ENCODE measurements at regions not wholly inside any gene's neighbourhood (a gene's known extent, or its start where the extent isn't known, plus 50 kb on each side); places are given as distances from the start of the nearest gene placed in this dataset.

GRCh38 chr3:153442799-153443487, 280.9 kb downstream of the RAP2B start:
- no TSS peak for BruUV-seq (replicated peaks)
- no peak overlapping the region for H3K9ac ChIP-seq (replicated peaks; ENCODE audit: extremely low read depth, insufficient read depth, low read length)
- no peaks in the 10 kb centered on the region for H3K4me1 ChIP-seq (ENCODE audit: control insufficient read depth, extremely low read depth, insufficient read depth, low read length)
- no peak overlapping the region for H2AFZ ChIP-seq (ENCODE audit: low read depth, low read length)
- ChIA-PET POLR2A (no interaction called here), CTCF (interaction anchor here (1.2 to 2.7 kb wide), 4 partner anchors 9 to 326 kb away, joined by 3 to 10 read pairs (median 4); no protein-coding TSS in a partner anchor)
- H3K27ac ChIP-seq (ENCODE audit: insufficient read depth, low read depth, low read length): no peak overlapping the region
- H3K27me3 ChIP-seq (ENCODE audit: control insufficient read depth in 2 of 2, insufficient read depth in 2 of 2, low read length in 2 of 2): no peaks in the 10 kb centered on the region
- DNase-seq (ENCODE audit: low read depth, low spot score): no peak
- no peaks in the 10 kb centered on the region for H3K36me3 ChIP-seq (ENCODE audit: control insufficient read depth in 2 of 2, extremely low read depth in 1 of 2, insufficient read depth in 2 of 2, low read length in 2 of 2)
- no peaks in the 10 kb centered on the region for H4K20me1 ChIP-seq (replicated peaks; ENCODE audit: control insufficient read depth, extremely low read depth, insufficient read depth, low read length)
- H3K9me1 ChIP-seq (replicated peaks; ENCODE audit: control insufficient read depth, extremely low read depth, insufficient read depth, low read length): no peaks in the 10 kb centered on the region
- dilution Hi-C loops (cut with MboI; ENCODE audit: extremely low pct_ligation_motif_present, low sequenced_read_pairs) (no loop called here), intact Hi-C loops (cut with micrococcal nuclease) (no loop called here)
- TF ChIP-seq GATA2 (IDR thresholded peaks at IDR 0.05; ENCODE audit: insufficient read depth, insufficient read length, low read depth, low read length): no peak
- TF ChIP-seq POLR2AphosphoS5 (IDR thresholded peaks at IDR 0.05; ENCODE audit: insufficient read depth, low read depth, low read length): no peak
- TF ChIP-seq MAX (IDR thresholded peaks at IDR 0.05; ENCODE audit: insufficient read depth, insufficient read length): no peak
- no peak for TF ChIP-seq MYC (IDR thresholded peaks at IDR 0.05; ENCODE audit: low read depth, low read length)
- no peak for TF ChIP-seq EZH2 (IDR thresholded peaks at IDR 0.05; ENCODE audit: borderline replicate concordance, low read depth, low read length, severe bottlenecking)
- no peak for TF ChIP-seq JUN (IDR thresholded peaks at IDR 0.05; ENCODE audit: borderline replicate concordance, insufficient read depth, insufficient read length, low read depth)
- no peak for TF ChIP-seq FOS (IDR thresholded peaks at IDR 0.05; ENCODE audit: borderline replicate concordance, insufficient read depth, low read length)
- TF ChIP-seq POLR2A (IDR thresholded peaks at IDR 0.05; ENCODE audit: low read depth, low read length): no peak
- TF ChIP-seq, protein P1, sequence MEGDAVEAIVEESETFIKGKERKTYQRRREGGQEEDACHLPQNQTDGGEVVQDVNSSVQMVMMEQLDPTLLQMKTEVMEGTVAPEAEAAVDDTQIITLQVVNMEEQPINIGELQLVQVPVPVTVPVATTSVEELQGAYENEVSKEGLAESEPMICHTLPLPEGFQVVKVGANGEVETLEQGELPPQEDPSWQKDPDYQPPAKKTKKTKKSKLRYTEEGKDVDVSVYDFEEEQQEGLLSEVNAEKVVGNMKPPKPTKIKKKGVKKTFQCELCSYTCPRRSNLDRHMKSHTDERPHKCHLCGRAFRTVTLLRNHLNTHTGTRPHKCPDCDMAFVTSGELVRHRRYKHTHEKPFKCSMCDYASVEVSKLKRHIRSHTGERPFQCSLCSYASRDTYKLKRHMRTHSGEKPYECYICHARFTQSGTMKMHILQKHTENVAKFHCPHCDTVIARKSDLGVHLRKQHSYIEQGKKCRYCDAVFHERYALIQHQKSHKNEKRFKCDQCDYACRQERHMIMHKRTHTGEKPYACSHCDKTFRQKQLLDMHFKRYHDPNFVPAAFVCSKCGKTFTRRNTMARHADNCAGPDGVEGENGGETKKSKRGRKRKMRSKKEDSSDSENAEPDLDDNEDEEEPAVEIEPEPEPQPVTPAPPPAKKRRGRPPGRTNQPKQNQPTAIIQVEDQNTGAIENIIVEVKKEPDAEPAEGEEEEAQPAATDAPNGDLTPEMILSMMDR (IDR thresholded peaks at IDR 0.05; ENCODE audit: extremely low read depth in 1 of 2, insufficient read depth in 1 of 2, low read depth in 1 of 2, low read length in 2 of 2): no peak
- no peaks in the 10 kb centered on the region for H3K79me2 ChIP-seq (ENCODE audit: control insufficient read depth, insufficient read depth, low read length)
- no peak overlapping the region for H3K4me2 ChIP-seq (ENCODE audit: insufficient read depth, low read length)
- H3K9me3 ChIP-seq (replicated peaks; ENCODE audit: control insufficient read depth, insufficient read depth, low read length): no peaks in the 10 kb centered on the region
- FAIRE-seq: no peak
- H3K4me3 ChIP-seq (replicated peaks in 1 of 3; ENCODE audit: insufficient read depth in 1 of 3, low read depth in 1 of 3, low read length in 3 of 3): no peak overlapping the region
